ENCODE measurements at regions not wholly inside any gene's neighbourhood (a gene's known extent, or its start where the extent isn't known, plus 50 kb on each side); places are given as distances from the start of the nearest gene placed in this dataset.

DNA sequence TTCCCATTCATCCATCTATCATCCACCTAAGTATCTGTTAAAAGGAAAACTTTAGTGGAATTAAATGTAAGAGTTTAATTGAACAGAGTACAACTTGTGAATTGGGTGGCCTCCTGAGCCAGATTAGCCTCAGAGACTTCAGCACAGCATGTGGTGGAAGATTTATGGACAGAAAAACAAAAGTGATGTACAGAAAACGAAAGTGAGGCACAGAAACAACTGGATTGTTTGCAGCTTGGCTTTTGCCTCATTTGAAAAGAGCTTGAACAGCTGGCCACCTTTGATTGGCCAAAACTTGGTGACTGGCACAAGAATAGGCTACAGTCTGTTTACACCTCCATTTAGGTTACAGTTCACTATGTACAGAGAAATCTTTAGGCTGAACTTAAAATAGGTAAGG, 1463.4 kb upstream of the CELF2 start:
- POLR2A ChIA-PET (ENCODE audit: unreplicated experiment), result no interaction called here
- no peak overlapping the region for H3K4me2 ChIP-seq
- TF ChIP-seq EZH2 (IDR thresholded peaks at IDR 0.05; ENCODE audit: low read depth), result no peak
- TF ChIP-seq, protein P1, sequence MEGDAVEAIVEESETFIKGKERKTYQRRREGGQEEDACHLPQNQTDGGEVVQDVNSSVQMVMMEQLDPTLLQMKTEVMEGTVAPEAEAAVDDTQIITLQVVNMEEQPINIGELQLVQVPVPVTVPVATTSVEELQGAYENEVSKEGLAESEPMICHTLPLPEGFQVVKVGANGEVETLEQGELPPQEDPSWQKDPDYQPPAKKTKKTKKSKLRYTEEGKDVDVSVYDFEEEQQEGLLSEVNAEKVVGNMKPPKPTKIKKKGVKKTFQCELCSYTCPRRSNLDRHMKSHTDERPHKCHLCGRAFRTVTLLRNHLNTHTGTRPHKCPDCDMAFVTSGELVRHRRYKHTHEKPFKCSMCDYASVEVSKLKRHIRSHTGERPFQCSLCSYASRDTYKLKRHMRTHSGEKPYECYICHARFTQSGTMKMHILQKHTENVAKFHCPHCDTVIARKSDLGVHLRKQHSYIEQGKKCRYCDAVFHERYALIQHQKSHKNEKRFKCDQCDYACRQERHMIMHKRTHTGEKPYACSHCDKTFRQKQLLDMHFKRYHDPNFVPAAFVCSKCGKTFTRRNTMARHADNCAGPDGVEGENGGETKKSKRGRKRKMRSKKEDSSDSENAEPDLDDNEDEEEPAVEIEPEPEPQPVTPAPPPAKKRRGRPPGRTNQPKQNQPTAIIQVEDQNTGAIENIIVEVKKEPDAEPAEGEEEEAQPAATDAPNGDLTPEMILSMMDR (conservative IDR thresholded peaks at IDR 0.05), result no peak
- H3F3A ChIP-seq (ENCODE audit: insufficient read depth, low read depth), result no peaks in the 10 kb centered on the region
- intact Hi-C loops (cut with micrococcal nuclease; ENCODE audit: unreplicated experiment), result no loop called here
- H3K79me2 ChIP-seq (ENCODE audit: low read depth), result no peaks in the 10 kb centered on the region
- BruUV-seq (replicated peaks), result no TSS peak
- no peak overlapping the region for H3K27ac ChIP-seq
- no peaks in the 10 kb centered on the region for H3K9me2 ChIP-seq (ENCODE audit: insufficient read depth)
- CTCF ChIA-PET, result no interaction called here
- H3K36me3 ChIP-seq (ENCODE audit: low read depth), result no peaks in the 10 kb centered on the region
- H3K27me3 ChIP-seq (ENCODE audit: insufficient read depth, low read depth), result no peaks in the 10 kb centered on the region
- no peak for DNase-seq
- no peak overlapping the region for H2AFZ ChIP-seq
- no peaks in the 10 kb centered on the region for H3K4me1 ChIP-seq (replicated peaks; ENCODE audit: insufficient read depth)
- no peaks in the 10 kb centered on the region for H4K20me1 ChIP-seq (ENCODE audit: insufficient read depth)
- H3K9me3 ChIP-seq (ENCODE audit: insufficient read depth, low read depth), result no peaks in the 10 kb centered on the region
- H3K4me3 ChIP-seq, result no peak overlapping the region

DNA sequence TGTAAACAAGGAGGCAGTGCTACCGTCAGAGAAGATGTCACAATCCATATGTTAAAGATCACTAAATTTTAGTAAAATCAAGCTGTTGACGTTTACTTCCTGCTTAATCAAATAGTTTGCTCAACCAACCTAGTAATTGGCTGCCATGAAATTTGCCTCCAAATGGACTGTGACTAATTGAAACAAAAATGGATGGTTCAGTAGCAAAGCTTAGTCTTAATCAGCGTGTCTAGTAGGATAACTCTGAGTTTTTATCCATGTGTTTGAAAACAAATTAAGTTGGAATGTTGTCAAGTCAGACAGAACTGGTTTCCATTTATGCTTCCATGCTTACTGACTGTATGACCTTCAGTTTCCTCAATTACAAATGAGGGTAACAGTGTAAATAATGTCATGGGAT, 1456.7 kb upstream of the CELF2 start:
- intact Hi-C loops (cut with micrococcal nuclease; ENCODE audit: unreplicated experiment), result no loop called here
- Histone ChIP-seq H3K9me2 (ENCODE audit: insufficient read depth) (no peaks in the 10 kb centered on the region), H3K9me3 (ENCODE audit: insufficient read depth, low read depth) (no peaks in the 10 kb centered on the region), H3K27ac (no peak overlapping the region), H3K4me2 (no peak overlapping the region), H3K27me3 (ENCODE audit: insufficient read depth, low read depth) (no peaks in the 10 kb centered on the region), H3F3A (ENCODE audit: insufficient read depth, low read depth) (no peaks in the 10 kb centered on the region), H4K20me1 (ENCODE audit: insufficient read depth) (no peaks in the 10 kb centered on the region), H3K79me2 (ENCODE audit: low read depth) (no peaks in the 10 kb centered on the region), H3K36me3 (ENCODE audit: low read depth) (no peaks in the 10 kb centered on the region), H2AFZ (no peak overlapping the region), H3K4me3 (no peak overlapping the region), H3K4me1 (replicated peaks; ENCODE audit: insufficient read depth) (no peaks in the 10 kb centered on the region)
- ChIA-PET POLR2A (ENCODE audit: unreplicated experiment) (no interaction called here), CTCF (no interaction called here)
- TF ChIP-seq, protein P1 (conservative IDR thresholded peaks at IDR 0.05), result no peak
- no peak for TF ChIP-seq EZH2 (IDR thresholded peaks at IDR 0.05; ENCODE audit: low read depth)
- DNase-seq, result no peak
- BruUV-seq (replicated peaks), result no TSS peak

DNA sequence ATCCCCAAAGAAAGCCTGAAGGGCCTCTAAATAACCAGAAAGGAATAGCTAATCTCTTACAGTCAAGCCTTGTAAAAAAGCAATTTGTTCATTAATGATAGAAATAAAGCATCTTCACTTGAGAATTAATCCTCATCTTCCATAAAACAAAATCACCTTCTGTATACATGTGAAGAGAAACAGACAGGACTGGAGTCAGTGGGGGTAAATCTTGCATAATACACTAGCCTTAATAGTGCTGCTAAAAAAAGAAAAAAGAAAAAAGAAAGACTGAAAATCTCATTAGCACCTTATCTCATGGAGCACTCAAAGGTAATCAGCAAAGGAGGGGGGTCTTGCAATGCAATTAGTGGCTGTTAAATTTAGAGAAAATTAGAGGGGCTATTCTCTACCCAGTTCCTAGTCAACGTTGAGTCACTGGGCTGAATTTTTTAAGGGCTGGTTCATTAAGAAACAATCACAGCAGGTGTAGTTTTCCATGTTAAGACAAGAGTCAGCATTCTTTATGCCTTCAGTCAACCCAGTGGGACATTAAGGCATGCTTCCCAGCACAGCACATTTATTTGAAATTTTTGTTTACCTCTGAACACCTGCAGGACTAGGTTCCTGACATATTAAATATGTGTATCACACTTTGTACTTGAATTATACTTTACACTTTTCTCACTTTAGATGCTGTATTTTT, 1455.7 kb upstream of the CELF2 start:
- H3K27me3 ChIP-seq (ENCODE audit: insufficient read depth, low read depth), result no peaks in the 10 kb centered on the region
- H3K36me3 ChIP-seq (ENCODE audit: low read depth), result no peaks in the 10 kb centered on the region
- H3K4me3 ChIP-seq, result no peak overlapping the region
- no peak overlapping the region for H3K4me2 ChIP-seq
- H3K9me2 ChIP-seq (ENCODE audit: insufficient read depth), result no peaks in the 10 kb centered on the region
- no peaks in the 10 kb centered on the region for H3F3A ChIP-seq (ENCODE audit: insufficient read depth, low read depth)
- H3K27ac ChIP-seq, result no peak overlapping the region
- TF ChIP-seq, protein P1 (conservative IDR thresholded peaks at IDR 0.05), result no peak
- no peak for TF ChIP-seq EZH2 (IDR thresholded peaks at IDR 0.05; ENCODE audit: low read depth)
- ChIA-PET CTCF (no interaction called here), POLR2A (ENCODE audit: unreplicated experiment) (no interaction called here)
- intact Hi-C loops (cut with micrococcal nuclease; ENCODE audit: unreplicated experiment), result no loop called here
- no peak for DNase-seq
- no peaks in the 10 kb centered on the region for H3K4me1 ChIP-seq (replicated peaks; ENCODE audit: insufficient read depth)
- H2AFZ ChIP-seq, result no peak overlapping the region
- no peaks in the 10 kb centered on the region for H3K79me2 ChIP-seq (ENCODE audit: low read depth)
- BruUV-seq (replicated peaks), result no TSS peak
- H4K20me1 ChIP-seq (ENCODE audit: insufficient read depth), result no peaks in the 10 kb centered on the region
- H3K9me3 ChIP-seq (ENCODE audit: insufficient read depth, low read depth), result no peaks in the 10 kb centered on the region
